ENCODE measurements at regions not wholly inside any gene's neighbourhood (a gene's known extent, or its start where the extent isn't known, plus 50 kb on each side); places are given as distances from the start of the nearest gene placed in this dataset.

- TF ChIP-seq CTCF (IDR thresholded peaks at IDR 0.05), result no peak
- no peak for TF ChIP-seq POLR2A (IDR thresholded peaks at IDR 0.05)
These were observed 110.0 kb upstream of the IGFBP7 start for GRCh38 chr4:57220172-57220571.

All from heart left ventricle (tissue), 13 donors.